ENCODE measurements at regions not wholly inside any gene's neighbourhood (a gene's known extent, or its start where the extent isn't known, plus 50 kb on each side); places are given as distances from the start of the nearest gene placed in this dataset.
"Not testable (repeated sequence)": the region's sequence is repeated elsewhere in the genome, so short reads cannot be mapped to it uniquely, and the experiment has no call there.

DNA sequence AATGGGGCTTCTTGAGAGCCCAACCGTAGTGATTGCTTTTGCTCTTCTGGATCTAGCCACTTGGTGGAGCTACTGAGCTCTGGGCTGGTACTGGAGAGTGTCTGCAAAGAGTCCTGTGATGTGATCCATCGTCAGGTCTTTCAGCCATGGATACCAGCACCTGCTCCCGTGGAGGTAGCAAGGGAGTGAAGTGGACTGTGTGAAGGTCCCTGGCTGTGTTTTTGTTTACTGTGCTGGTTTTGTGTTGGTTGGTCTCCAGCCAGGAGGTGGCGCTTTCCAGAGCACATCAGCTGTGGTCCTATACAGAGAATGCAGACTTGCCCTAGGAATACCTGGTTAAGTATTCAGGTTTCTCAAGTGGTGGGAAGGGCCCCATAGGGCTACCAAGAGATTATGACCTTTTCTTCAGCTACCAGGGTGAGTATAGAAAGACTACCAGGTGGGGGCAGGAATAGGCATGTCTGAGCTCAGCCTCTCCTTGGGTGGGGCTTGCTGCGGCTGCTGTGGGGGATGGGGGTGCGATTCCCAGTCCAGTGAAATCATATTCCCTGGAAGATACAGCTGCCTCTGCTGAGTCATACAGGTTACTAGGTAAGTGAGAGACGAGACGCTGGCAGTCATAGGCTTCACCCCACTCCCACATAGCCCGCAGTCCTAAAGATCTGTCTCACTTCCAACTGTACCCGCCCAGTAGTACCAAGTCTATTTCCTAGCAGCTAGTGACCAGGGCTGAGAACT lies 733.7 kb downstream of the ZNF385D start:
- no peak for DNase-seq

DNA sequence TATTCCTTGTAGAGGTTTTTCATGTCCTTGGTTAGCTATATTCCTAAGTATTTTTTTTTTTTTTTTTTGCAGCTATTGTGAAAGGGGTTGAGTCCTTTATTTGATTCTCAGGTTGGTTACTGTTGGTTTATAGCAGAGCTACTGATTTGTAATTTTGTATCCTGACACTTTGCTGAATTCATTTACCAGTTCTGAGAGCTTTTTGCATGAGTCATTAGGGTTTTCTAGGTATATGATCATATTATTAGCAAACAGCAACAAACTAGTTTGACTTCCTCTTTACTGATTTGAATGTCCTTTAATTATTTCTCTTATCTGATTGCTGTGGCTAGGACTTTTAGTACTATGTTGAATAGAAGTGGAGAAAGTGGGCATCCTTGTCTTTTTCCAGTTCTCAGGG lies 737.4 kb downstream of the ZNF385D start:
- no peak for DNase-seq

GRCh38 chr3:20999661-21000060 lies 751.3 kb downstream of the ZNF385D start:
- no peak for DNase-seq

GRCh38 chr3:20997183-20997582 lies 753.8 kb downstream of the ZNF385D start:
- no peak for DNase-seq

DNA sequence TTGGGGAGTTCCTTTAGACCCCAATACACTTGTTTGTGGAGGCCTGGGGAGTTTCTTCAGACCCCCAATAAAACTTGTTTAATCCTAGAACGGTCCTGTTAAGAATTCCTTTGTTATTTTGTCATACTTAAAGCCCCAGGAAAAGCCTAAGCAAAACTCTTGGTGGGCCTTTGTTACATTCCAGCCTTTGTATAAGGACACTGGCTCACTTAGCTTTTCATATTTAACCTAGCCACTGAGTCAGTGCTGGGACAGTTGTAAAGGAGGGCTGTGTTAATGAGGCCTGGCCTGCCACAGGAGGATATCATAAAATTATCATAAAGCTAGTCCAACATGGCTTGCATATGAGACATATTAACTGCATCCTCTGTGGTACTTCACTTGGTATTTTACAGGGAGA lies 760.1 kb downstream of the ZNF385D start:
- no peak for DNase-seq

DNA sequence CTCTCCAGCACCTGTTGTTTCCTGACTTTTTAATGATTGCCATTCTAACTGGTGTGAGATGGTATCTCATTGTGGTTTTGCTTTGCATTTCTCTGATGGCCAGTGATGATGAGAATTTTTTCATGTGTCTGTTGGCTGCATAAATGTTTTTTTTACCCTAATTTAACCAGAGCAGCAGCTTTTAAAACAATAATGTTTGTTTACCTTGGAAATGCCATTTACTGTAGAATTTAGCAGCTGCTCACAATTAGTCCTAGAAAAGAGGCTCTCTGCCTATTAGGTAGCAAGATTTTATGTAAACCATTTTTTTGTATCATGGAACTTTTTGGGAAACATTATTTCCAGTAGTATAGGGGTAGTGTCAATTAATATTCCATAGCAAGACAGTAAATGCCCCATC lies 761.4 kb downstream of the ZNF385D start:
- not testable (repeated sequence) for DNase-seq

- DNase-seq = peak; percentile 18
Observed at GRCh38 chr3:20984594-20985205, 766.3 kb downstream of the ZNF385D start.

GRCh38 chr3:20975188-20975651 lies 775.8 kb downstream of the ZNF385D start:
- DNase-seq = no peak

- no peak for DNase-seq
Observed at GRCh38 chr3:20974396-20974795, 776.6 kb downstream of the ZNF385D start.

DNA sequence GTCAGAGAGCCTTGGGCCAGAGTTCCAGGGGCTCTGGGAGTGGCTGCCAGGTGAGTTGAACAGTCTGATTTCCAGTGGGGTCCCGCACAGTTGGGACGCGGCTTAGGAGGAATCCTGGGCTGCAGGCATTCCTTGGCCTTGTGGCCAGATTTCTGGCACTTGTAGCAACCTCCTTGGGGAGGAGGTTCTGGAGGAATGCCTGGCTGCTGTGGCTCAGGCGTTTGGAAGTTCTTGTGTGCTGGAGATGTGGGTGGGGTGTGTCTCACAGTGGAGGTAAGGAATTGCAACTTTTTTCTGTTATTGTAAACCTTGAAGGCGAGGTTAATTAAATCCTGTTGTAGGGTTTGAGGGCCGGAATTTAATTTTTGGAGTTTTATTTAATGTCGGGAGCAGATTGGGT lies 780.2 kb downstream of the ZNF385D start:
- not testable (repeated sequence) for DNase-seq

DNA sequence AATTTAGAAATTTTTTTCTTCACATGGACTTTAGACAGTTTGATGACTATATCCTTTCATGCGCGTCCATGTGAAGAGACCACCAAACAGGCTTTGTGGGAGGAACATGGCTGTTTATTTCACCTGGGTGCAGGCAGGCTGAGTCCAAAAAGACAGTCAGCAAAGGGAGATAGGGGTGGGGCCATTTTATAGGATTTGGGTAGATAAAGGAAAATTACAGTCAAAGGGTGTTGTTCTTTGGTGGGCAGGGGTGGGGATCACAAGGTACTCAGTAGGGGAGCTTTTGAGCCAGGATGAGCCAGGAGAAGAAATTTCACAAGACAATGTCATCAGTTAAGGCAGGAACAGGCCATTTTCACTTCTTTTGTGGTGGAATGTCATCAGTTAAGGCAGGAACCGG lies 781.5 kb upstream of the SGO1 start:
- not testable (repeated sequence) for DNase-seq

GRCh38 chr3:20958161-20958560 lies 772.2 kb upstream of the SGO1 start:
- no peak for DNase-seq

DNA sequence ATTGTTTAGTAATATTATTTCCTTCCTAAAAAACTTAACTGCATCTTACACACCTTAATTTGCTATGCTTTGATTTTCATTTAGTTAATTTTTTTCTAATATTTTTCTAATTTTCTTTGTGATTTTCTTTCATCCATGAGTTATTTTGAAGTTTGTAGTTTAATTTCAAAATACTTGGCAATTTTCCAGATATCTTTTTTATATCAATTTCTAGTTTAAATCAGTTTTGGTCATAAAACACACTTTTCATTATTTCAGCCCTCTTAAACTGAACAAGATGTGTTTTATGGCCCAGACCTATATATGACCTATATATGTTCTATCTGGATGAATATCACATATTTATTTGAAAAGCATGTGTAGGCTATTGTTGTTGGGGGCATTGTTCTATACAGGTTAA lies 759.9 kb upstream of the SGO1 start:
- DNase-seq = no peak

DNA sequence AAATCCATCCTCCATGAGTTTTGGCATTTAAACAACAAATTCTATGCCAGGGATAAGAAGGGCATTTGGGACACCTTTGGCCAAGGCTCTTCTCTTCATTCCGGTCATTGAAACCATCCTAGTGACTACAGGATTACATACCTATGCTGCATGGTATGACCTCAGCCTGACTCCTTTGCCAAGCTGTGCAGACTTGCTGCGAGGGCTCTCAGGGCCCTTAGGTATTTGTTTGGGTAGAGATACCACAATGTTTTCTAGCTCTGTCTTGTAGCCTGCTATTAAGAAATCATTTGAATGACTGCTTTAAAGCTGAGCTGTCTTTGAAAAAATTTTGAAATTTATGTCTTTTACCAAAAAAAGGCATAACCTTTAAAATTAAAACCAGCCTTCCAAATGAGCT lies 749.8 kb upstream of the SGO1 start:
- no peak for DNase-seq

DNA sequence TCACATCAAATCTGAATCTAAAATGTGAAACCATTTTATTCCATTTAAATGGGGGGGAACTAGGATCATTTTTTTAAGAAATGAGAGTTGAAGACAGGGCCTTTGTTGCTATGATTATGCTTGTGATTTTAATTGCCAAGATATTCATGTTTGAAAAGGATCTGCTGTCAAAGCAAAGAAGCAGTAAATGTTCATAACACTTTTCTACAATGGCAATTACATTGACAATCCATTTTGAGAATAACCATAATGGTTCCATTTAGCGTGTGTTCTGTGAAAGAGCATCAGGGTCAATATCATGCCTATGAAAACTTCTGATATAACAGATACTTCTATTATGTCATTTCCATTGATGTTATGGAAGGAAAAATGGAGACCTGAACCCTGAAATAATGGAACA lies 745.8 kb upstream of the SGO1 start:
- DNase-seq = no peak

- no peak for DNase-seq
Observed at GRCh38 chr3:20930034-20930433, 744.0 kb upstream of the SGO1 start.

- no peak for DNase-seq
Observed at GRCh38 chr3:20924646-20925385, 738.8 kb upstream of the SGO1 start.

- not testable (repeated sequence) for DNase-seq
Observed at GRCh38 chr3:20921112-20921511, 735.1 kb upstream of the SGO1 start.

DNA sequence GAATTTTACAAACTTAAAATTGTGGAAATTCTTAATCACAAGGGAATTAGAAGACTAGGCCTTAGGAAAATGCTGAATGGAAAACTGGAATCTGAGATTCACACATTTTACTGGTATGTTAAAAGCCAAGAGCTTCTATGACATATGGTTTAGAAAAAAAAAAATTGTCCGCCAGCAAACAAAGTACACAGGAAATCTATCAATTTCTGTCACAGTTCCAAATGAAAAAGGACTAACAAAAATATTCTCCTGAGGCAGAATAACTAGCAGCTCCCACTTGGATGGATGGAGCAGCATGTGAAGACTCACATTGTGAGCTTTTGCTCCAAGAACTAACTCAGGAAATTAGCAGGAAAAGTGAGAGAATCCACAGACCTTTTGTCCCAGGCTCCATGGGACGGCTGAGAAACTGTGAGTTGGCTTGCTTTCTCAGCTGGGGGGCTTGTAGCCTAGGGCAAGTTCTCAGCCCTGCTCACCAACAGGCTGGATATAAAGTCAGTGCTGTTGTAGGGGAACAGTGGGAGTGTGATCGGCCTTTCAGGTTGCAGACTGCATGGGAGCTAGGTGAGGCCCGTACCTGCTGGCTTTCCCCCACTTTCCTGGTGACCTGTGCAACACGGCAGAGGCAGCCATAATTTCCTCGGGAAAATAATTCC lies 731.1 kb upstream of the SGO1 start:
- no peak for DNase-seq

DNA sequence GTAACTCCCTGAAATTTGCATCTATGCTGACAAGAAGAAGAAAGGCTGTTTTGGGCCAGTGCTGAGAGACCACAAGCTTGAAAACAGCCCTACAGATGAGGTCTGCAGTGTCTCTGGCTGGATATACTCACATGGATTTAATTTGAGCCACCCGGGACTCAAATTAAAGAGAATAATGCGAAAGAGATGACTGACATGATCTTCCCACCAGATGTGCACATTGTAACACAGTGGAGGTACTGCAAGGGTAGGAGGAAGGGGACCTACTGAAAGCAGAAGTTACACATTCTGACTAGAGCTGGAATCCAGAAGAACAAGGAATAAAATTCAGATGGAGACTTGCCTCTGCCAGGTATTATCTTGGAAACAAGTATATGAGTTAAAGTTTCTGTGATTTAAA lies 728.3 kb upstream of the SGO1 start:
- no peak for DNase-seq

DNA sequence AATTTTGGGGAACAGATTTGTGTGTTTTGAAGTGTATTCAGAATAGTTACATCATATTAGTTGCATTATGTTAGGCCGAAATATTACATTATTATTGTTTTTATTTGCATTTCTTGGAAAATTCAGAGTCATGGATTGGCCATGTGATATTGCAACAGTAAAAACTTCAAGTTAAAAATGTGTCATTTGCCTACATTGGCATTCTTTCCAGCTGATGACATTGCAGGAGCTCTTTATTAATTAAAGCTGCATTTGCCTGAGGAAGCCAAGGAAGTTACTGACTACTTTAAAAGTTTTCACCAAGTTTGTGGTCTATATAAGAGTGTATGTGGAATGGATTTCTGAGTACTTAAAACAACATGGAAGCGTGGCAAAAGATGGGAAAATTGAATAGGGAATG lies 726.4 kb upstream of the SGO1 start:
- no peak for DNase-seq

DNA sequence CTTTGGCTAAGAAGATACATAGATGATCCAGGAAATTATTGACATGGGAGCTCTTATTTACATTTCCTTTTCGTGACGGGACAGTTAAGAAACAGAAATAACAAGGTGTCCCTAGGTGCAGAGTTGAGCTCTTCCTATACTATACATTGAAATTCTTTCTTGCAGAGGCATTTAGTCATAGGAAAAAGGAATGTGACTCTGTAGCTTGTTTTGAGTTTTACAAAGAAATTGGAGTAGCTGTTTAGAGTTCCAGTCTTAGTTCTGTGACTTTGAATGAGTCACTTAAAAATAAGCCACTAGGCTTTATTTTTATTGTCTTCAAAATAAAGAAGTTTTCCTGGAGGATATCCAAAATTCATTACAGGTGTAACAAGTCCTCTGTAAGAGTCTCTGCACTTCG lies 723.5 kb upstream of the SGO1 start:
- DNase-seq = no peak

DNA sequence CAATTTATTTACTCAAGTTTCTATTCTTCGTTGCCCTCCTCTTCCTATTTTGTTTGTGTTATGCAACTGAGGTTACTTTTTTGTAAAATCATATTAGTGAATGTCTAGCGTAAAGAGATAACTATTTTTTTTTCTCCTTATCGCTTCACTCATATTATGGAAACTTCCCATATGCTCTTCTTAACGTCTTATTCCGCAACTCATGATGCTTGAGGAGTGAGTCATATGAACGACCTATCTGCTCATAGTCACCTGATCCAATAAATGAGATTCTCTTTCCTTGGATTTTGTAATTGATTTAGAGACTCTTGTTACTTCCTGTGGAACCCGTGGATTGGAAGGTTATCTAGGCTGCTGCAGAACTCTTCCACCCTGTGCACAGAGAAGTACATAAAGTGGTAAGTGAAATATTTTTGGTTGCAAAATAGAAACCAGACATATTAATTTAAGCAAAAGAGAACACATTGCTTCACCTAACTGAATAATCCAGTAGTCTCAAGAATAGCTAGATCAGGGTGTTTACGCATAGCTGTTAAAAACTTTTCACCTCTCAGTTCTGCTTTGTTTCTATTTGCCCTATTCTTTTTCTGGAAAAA lies 719.3 kb upstream of the SGO1 start:
- no peak for DNase-seq

Measured in NCI-H1105 (cell line).